ENCODE measurements at regions not wholly inside any gene's neighbourhood (a gene's known extent, or its start where the extent isn't known, plus 50 kb on each side); places are given as distances from the start of the nearest gene placed in this dataset.

GRCh38 chr9:110029956-110030480 is 177.9 kb downstream of the C9orf152 start (continued):
- TF ChIP-seq IRF1 (CRISPR knock-in tag; IDR thresholded peaks at IDR 0.05) (no peak), NFE2L1 (CRISPR knock-in tag; IDR thresholded peaks at IDR 0.05) (no peak), CREM (CRISPR knock-in tag; IDR thresholded peaks at IDR 0.05) (no peak), ZNF219 (CRISPR knock-in tag; IDR thresholded peaks at IDR 0.05; ENCODE audit: borderline replicate concordance) (no peak)

GRCh38 chr9:110030632-110031031 is 177.3 kb downstream of the C9orf152 start:
- Mint-ChIP-seq H3K9me3 (0 out of 2 replicates have a peak, but pooled peaks cover 2% of the 10 kb centered on the region), H3K36me3 (no peaks in the 10 kb centered on the region), H3K27ac (no peak overlapping the region), H3K4me1 (peaks cover 29% of the 10 kb centered on the region), H3K27me3 (ENCODE audit: low read depth) (no peaks in the 10 kb centered on the region), H3K4me3 (no peak overlapping the region)
- TF ChIP-seq ESRRA (CRISPR knock-in tag; IDR thresholded peaks at IDR 0.05; ENCODE audit: borderline replicate concordance) (no peak), AFF4 (CRISPR knock-in tag; IDR thresholded peaks at IDR 0.05; ENCODE audit: borderline replicate concordance) (no peak)
- ATAC-seq (no peak), DNase-seq (ENCODE audit: low spot score) (no peak)
- POLR2A ChIA-PET: no interaction called here
- CTCF ChIA-PET: no interaction called here

- ChIA-PET POLR2A (no interaction called here), CTCF (no interaction called here)
- Mint-ChIP-seq H3K4me1 (peaks cover 29% of the 10 kb centered on the region), H3K4me3 (no peak overlapping the region), H3K27ac (no peak overlapping the region), H3K27me3 (ENCODE audit: low read depth) (no peaks in the 10 kb centered on the region), H3K36me3 (no peaks in the 10 kb centered on the region), H3K9me3 (0 out of 2 replicates have a peak, but pooled peaks cover 2% of the 10 kb centered on the region)
- no peak for DNase-seq (ENCODE audit: low spot score)
- no peak for ATAC-seq
- TF ChIP-seq ZSCAN18 (CRISPR knock-in tag; IDR thresholded peaks at IDR 0.05) (no peak), MXD4 (CRISPR knock-in tag; IDR thresholded peaks at IDR 0.05; ENCODE audit: borderline replicate concordance) (no peak), USF1 (CRISPR knock-in tag; IDR thresholded peaks at IDR 0.05) (no peak), E2F5 (CRISPR knock-in tag; IDR thresholded peaks at IDR 0.05) (no peak), ZNF425 (CRISPR knock-in tag; conservative IDR thresholded peaks at IDR 0.05) (no peak), E2F4 (CRISPR knock-in tag; IDR thresholded peaks at IDR 0.05; ENCODE audit: borderline replicate concordance, low read depth) (no peak), ETV6 (CRISPR knock-in tag; IDR thresholded peaks at IDR 0.05) (no peak), FOXP4 (CRISPR knock-in tag; IDR thresholded peaks at IDR 0.05) (no peak), ATF1 (CRISPR knock-in tag; IDR thresholded peaks at IDR 0.05) (no peak)
These were observed 176.3 kb downstream of the C9orf152 start for GRCh38 chr9:110031511-110032173.

Measured in WTC11 (cell line).